Activated T-helper 1 cell treated with anti-CD3 and anti-CD28 coated beads, Interleukin-2, amount 50 U/mL, for 16 hours (primary cell): ENCODE measurements at regions not wholly inside any gene's neighbourhood (a gene's known extent, or its start where the extent isn't known, plus 50 kb on each side); places are given as distances from the start of the nearest gene placed in this dataset.

Experiments
- DNase-seq, 2 donors: peaks; one replicate each; pipeline ENCODE4 v3.0.0-alpha.2; 2020; ENCODE audit warnings: low read depth in 1 of 2, low spot score in 1 of 2

- DNase-seq, result no peak
Measured at GRCh38 chr5:175765858-175766257, 105.5 kb upstream of the CPLX2 start.

GRCh38 chr5:175766963-175767362 lies 104.4 kb upstream of the CPLX2 start:
- DNase-seq, result no peak

- no peak for DNase-seq
Measured at GRCh38 chr5:175772747-175773533, 98.4 kb upstream of the CPLX2 start.

GRCh38 chr5:175773534-175774070 lies 97.8 kb upstream of the CPLX2 start:
- DNase-seq, result no peak

GRCh38 chr5:175775416-175775815 lies 96.0 kb upstream of the CPLX2 start:
- DNase-seq, result no peak

GRCh38 chr5:175778951-175779503 lies 92.4 kb upstream of the CPLX2 start:
- DNase-seq, result no peak

GRCh38 chr5:175783739-175784138 lies 87.6 kb upstream of the CPLX2 start:
- no peak for DNase-seq

- DNase-seq, result no peak
Measured at GRCh38 chr5:175784230-175784629, 87.1 kb upstream of the CPLX2 start.

GRCh38 chr5:175785681-175786080 lies 85.7 kb upstream of the CPLX2 start:
- DNase-seq, result no peak

GRCh38 chr5:175788155-175788787 lies 83.1 kb upstream of the CPLX2 start:
- DNase-seq, result no peak

GRCh38 chr5:175789670-175790069 lies 81.7 kb upstream of the CPLX2 start:
- no peak for DNase-seq

GRCh38 chr5:175790796-175791195 lies 80.6 kb upstream of the CPLX2 start:
- DNase-seq, result no peak

- no peak for DNase-seq
Measured at GRCh38 chr5:175795959-175796358, 75.4 kb upstream of the CPLX2 start.

GRCh38 chr5:175796536-175797499 lies 74.6 kb upstream of the CPLX2 start:
- DNase-seq, result peak; percentile 52 to 54

- DNase-seq, result no peak
Measured at GRCh38 chr5:175797521-175798038, 73.8 kb upstream of the CPLX2 start.

- no peak for DNase-seq
Measured at GRCh38 chr5:175798626-175799025, 72.8 kb upstream of the CPLX2 start.

GRCh38 chr5:175800656-175801081 lies 70.7 kb upstream of the CPLX2 start:
- no peak for DNase-seq

GRCh38 chr5:175802361-175802760 lies 69.0 kb upstream of the CPLX2 start:
- no peak for DNase-seq

GRCh38 chr5:175803254-175803653 lies 68.1 kb upstream of the CPLX2 start:
- no peak for DNase-seq

GRCh38 chr5:175803736-175804454 lies 67.5 kb upstream of the CPLX2 start:
- DNase-seq, result no peak
